Nephron progenitor cell (in vitro differentiated cells): ENCODE measurements at regions not wholly inside any gene's neighbourhood (a gene's known extent, or its start where the extent isn't known, plus 50 kb on each side); places are given as distances from the start of the nearest gene placed in this dataset.
"Not testable (repeated sequence)": the region's sequence is repeated elsewhere in the genome, so short reads cannot be mapped to it uniquely, and the experiment has no call there.

Experiments
- DNase-seq: peaks from one replicate; pipeline ENCODE4 v3.0.0; 2021
- H3K27ac Mint-ChIP-seq: 2 replicates; pipeline ENCODE4 v1.8.0; 2021; ENCODE audit warnings: mild to moderate bottlenecking, moderate library complexity, mixed read lengths
- H3K27me3 Mint-ChIP-seq: 2 replicates; pipeline ENCODE4 v1.8.0; 2021; ENCODE audit warnings: mild to moderate bottlenecking, low read depth, mixed read lengths; ENCODE audit not compliant: poor library complexity
- H3K36me3 Mint-ChIP-seq: 2 replicates; pipeline ENCODE4 v1.8.0; 2021; ENCODE audit warnings: low read depth, mixed read lengths
- H3K4me1 Mint-ChIP-seq: 2 replicates; pipeline ENCODE4 v1.8.0; 2021; ENCODE audit warnings: mixed read lengths
- H3K4me3 Mint-ChIP-seq: 2 replicates; pipeline ENCODE4 v1.8.0; 2021; ENCODE audit warnings: mild to moderate bottlenecking, moderate library complexity, mixed read lengths
- H3K9me3 Mint-ChIP-seq: 2 replicates; pipeline ENCODE4 v1.8.0; 2021; ENCODE audit warnings: mild to moderate bottlenecking, moderate library complexity, mixed read lengths
- TF ChIP-seq, protein P1 (sequence below): fragments of 200-600 bp; sonication (generic); IDR thresholded peaks from 2 replicates; pipeline ENCODE4 v1.5.0; 2021; ENCODE audit warnings: antibody characterized with exemption

DNA sequence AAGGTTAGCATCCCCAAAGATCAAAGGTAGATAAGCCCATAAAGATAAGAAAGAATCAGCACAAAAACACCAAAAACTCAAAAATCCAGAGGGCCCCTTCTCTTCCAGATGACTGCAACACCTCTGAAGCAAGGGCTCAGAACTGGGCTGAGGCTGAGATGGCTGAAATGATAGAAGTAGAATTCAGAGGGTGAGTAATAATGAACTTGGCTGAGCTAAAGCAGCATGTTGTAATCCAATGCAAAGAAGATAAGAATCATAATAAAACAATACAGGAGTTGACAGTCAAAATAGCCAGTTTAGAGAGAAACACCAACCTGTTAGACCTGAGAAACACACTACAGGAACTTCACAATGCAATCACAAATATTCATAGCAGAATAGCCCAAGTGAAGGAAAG is 406.9 kb upstream of the CXADR start:
- no peaks in the 10 kb centered on the region for H3K4me1 Mint-ChIP-seq
- H3K4me3 Mint-ChIP-seq: no peak overlapping the region
- TF ChIP-seq, protein P1, sequence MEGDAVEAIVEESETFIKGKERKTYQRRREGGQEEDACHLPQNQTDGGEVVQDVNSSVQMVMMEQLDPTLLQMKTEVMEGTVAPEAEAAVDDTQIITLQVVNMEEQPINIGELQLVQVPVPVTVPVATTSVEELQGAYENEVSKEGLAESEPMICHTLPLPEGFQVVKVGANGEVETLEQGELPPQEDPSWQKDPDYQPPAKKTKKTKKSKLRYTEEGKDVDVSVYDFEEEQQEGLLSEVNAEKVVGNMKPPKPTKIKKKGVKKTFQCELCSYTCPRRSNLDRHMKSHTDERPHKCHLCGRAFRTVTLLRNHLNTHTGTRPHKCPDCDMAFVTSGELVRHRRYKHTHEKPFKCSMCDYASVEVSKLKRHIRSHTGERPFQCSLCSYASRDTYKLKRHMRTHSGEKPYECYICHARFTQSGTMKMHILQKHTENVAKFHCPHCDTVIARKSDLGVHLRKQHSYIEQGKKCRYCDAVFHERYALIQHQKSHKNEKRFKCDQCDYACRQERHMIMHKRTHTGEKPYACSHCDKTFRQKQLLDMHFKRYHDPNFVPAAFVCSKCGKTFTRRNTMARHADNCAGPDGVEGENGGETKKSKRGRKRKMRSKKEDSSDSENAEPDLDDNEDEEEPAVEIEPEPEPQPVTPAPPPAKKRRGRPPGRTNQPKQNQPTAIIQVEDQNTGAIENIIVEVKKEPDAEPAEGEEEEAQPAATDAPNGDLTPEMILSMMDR: no peak
- H3K27me3 Mint-ChIP-seq: no peaks in the 10 kb centered on the region
- H3K9me3 Mint-ChIP-seq: peaks cover 11% of the 10 kb centered on the region
- DNase-seq: no peak
- no peak overlapping the region for H3K27ac Mint-ChIP-seq
- H3K36me3 Mint-ChIP-seq: no peaks in the 10 kb centered on the region

- TF ChIP-seq, protein P1: no peak
- no peaks in the 10 kb centered on the region for H3K9me3 Mint-ChIP-seq
- H3K4me3 Mint-ChIP-seq: no peak overlapping the region
- DNase-seq: no peak
- no peaks in the 10 kb centered on the region for H3K36me3 Mint-ChIP-seq
- no peaks in the 10 kb centered on the region for H3K4me1 Mint-ChIP-seq
- no peaks in the 10 kb centered on the region for H3K27me3 Mint-ChIP-seq
- no peak overlapping the region for H3K27ac Mint-ChIP-seq
Observed at GRCh38 chr21:17114045-17114444, 398.8 kb upstream of the CXADR start.

DNA sequence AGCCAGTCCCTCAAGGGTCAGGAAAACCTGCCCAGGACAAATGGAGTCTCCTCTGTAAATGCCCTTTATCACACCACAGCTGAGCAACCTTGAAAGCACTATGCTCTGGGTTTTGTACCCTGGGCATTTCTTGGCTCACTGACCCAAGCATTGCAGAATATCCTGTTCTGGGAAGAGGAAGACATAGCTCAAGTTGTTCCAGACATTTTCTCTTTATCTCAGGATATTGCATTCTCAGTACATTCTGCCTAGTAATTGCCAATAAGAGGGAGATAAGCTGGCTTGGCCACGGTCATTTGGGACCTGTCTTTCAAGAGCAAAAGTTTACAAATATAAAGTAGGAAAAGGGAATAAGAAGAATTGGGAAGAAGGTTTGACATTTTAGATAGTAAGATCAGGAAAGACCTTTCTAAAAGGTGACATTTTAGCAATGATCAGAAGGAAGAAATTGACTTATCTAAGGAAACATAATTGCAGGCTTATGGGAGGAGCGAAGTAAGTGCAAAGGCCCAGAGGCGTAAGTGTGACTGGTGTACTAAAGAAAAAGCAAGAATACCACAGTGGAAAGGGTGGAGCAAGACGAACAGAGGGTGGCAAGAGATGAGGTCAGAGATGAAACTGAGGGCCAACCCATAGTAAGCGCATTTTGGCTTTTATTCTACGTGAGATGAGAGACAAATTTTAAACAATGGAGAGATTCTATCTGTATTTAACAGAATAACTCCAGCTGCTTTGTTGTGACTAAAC is 394.0 kb upstream of the CXADR start:
- Mint-ChIP-seq H3K9me3 (peaks cover 3% of the 10 kb centered on the region), H3K4me3 (no peak overlapping the region), H3K27me3 (no peaks in the 10 kb centered on the region), H3K36me3 (no peaks in the 10 kb centered on the region), H3K27ac (no peak overlapping the region), H3K4me1 (no peaks in the 10 kb centered on the region)
- no peak for DNase-seq
- TF ChIP-seq, protein P1: no peak

DNA sequence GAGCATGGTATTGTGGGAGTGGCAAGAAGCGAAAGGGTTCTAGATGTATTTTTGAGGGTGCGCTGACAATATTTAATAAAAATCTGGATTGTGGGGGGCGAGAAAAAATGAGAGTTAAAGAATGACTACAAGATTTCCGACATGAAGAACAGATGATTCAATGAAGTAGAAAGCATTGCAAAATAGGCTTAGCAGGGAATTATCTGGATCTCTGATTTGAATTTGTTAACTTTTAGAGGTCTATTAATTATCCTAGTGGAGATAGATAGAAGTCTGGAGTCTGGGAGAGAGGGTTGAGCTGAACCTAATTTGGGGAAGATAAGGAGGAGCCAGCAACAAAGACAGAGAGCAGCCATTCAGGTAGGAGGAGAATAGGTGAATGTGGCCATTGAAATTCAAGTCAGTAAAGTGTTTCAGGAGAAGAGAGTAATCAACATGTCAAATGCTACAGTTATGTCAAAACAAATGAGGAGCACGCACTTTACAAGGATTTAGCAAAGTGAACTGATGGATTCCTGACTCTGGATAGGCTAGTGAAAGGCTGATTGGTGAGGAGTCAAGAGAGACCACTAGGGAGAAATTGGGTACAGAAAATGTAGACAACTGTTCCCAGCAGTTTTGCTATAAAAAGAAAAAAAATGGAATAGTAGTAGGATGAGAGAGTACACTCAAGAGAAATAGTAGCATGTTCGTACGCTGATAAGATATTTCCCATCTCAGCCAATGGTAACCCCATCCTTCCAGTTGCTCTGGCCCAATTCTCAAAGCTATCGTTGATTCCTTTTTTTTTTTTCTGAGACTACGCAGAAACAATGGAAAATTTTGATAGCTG is 393.2 kb upstream of the CXADR start:
- no peaks in the 10 kb centered on the region for H3K4me1 Mint-ChIP-seq
- H3K36me3 Mint-ChIP-seq: no peaks in the 10 kb centered on the region
- no peak overlapping the region for H3K4me3 Mint-ChIP-seq
- H3K27ac Mint-ChIP-seq: no peak overlapping the region
- no peaks in the 10 kb centered on the region for H3K27me3 Mint-ChIP-seq
- DNase-seq: no peak
- TF ChIP-seq, protein P1: no peak
- H3K9me3 Mint-ChIP-seq: peaks cover 3% of the 10 kb centered on the region

DNA sequence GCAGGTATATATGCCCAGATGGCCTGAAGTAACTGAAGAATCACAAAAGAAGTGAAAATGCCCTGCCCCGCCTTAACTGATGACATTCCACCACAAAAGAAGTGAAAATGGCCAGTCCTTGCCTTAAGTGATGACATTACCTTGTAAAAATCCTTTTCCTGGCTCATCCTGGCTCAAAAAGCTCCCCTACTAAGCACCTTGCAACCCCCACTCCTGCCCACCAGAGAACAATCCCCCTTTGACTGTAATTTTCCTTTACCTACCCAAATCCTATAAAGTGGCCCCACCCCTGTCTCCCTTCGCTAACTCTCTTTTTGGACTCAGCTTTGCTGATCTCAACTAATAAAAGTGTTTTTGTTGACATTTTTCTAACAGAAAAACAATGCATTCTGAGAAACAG is 385.4 kb upstream of the CXADR start:
- H3K9me3 Mint-ChIP-seq, DNase-seq, H3K27ac Mint-ChIP-seq, H3K27me3 Mint-ChIP-seq, H3K4me1 Mint-ChIP-seq, H3K36me3 Mint-ChIP-seq, H3K4me3 Mint-ChIP-seq: not testable (repeated sequence)

DNA sequence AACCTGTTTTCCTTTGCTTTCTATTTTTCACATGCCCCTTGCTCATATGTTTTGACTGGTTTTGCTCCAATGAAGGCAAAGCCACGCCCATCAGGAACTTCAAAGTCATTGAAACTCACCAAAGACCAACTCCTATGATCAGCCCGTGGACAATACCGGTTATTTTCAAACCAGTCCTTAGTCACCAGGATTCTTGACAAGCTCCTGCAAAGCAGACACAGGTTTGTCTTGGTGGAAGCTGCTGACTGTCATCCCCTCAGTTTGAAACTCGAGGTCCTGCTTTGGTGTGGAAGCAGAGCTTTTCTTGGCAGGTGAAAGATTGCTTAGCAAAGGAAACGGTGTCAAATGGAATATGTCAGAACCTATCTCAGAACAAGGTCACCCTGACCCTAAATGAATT is 384.7 kb upstream of the CXADR start:
- Mint-ChIP-seq H3K4me1 (no peaks in the 10 kb centered on the region), H3K27ac (no peak overlapping the region), H3K36me3 (no peaks in the 10 kb centered on the region), H3K9me3 (no peaks in the 10 kb centered on the region), H3K4me3 (no peak overlapping the region), H3K27me3 (peaks cover 3% of the 10 kb centered on the region)
- TF ChIP-seq, protein P1: no peak
- DNase-seq: no peak

DNA sequence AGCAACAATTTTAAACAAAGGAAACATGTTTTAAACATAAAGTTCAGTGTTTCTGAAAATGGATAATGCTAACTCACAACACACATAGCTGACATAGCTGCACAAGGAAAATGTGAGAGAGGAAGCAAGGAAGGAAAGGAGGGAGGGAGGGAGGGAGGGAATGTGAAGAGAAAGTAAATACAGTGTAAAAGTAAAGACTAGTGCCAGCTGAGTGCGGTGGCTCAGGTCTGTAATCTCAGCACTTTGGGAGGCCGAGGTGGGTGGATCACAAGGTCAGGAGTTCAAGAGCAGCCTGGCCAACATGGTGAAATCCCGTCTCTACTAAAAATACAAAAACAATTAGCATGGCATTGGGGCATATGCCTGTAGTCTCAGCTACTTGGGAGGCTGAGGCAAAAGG is 373.7 kb upstream of the CXADR start:
- H3K27me3 Mint-ChIP-seq, H3K27ac Mint-ChIP-seq, H3K36me3 Mint-ChIP-seq, H3K4me1 Mint-ChIP-seq, H3K4me3 Mint-ChIP-seq, DNase-seq, H3K9me3 Mint-ChIP-seq: not testable (repeated sequence)
